ENCODE measurements at regions not wholly inside any gene's neighbourhood (a gene's known extent, or its start where the extent isn't known, plus 50 kb on each side); places are given as distances from the start of the nearest gene placed in this dataset.

GRCh38 chr7:27299861-27300260, 57.3 kb downstream of the EVX1 start:
- no peak for TF ChIP-seq CTCF (IDR thresholded peaks at IDR 0.05)

GRCh38 chr7:27300421-27300820, 57.8 kb downstream of the EVX1 start:
- TF ChIP-seq CTCF (IDR thresholded peaks at IDR 0.05), result no peak

GRCh38 chr7:27302590-27302989, 60.0 kb downstream of the EVX1 start:
- TF ChIP-seq CTCF (IDR thresholded peaks at IDR 0.05), result no peak

- no peak for TF ChIP-seq CTCF (IDR thresholded peaks at IDR 0.05)
Measured at GRCh38 chr7:27303026-27303425, 60.4 kb downstream of the EVX1 start.

- TF ChIP-seq CTCF (IDR thresholded peaks at IDR 0.05), result no peak
Measured at GRCh38 chr7:27305854-27306253, 63.3 kb downstream of the EVX1 start.

- TF ChIP-seq CTCF (IDR thresholded peaks at IDR 0.05), result no peak
Measured at GRCh38 chr7:27312820-27313219, 70.2 kb downstream of the EVX1 start.

GRCh38 chr7:27314111-27314510, 71.5 kb downstream of the EVX1 start:
- TF ChIP-seq CTCF (IDR thresholded peaks at IDR 0.05), result no peak

- TF ChIP-seq CTCF (IDR thresholded peaks at IDR 0.05), result no peak
Measured at GRCh38 chr7:27315066-27315465, 72.5 kb downstream of the EVX1 start.

Measured in LNCAP (cell line).